Karpas-422 (cell line): ENCODE measurements at regions not wholly inside any gene's neighbourhood (a gene's known extent, or its start where the extent isn't known, plus 50 kb on each side); places are given as distances from the start of the nearest gene placed in this dataset.

ENCODE experiments used
- DNase-seq: peaks from one replicate; pipeline ENCODE4 v3.0.0-alpha.2; 2015
- H2AFZ ChIP-seq: fragments of 200-600 bp; sonication (generic); 2 replicates; pipeline ENCODE4 v1.6.1; 2014; ENCODE audit warnings: antibody characterized with exemption, low read length, mixed read lengths
- H3K27ac ChIP-seq: fragments of 200-600 bp; sonication (generic); 2 replicates; pipeline ENCODE4 v1.5.1; 2014; ENCODE audit warnings: mild to moderate bottlenecking, low read length, moderate library complexity
- H3K27me3 ChIP-seq: fragments of 200-600 bp; sonication (generic); 2 replicates; pipeline ENCODE4 v1.6.1; 2014; ENCODE audit warnings: low read length, mixed read lengths
- H3K36me3 ChIP-seq: fragments of 200-600 bp; sonication (generic); 2 replicates; pipeline ENCODE4 v1.6.1; 2014; ENCODE audit warnings: low read length, mixed read lengths; ENCODE audit not compliant: insufficient read depth
- H3K4me1 ChIP-seq: fragments of 200-600 bp; sonication (generic); 2 replicates; pipeline ENCODE4 v1.6.1; 2014; ENCODE audit warnings: mild to moderate bottlenecking, low read length, mixed read lengths
- H3K4me2 ChIP-seq: fragments of 200-600 bp; sonication (generic); 2 replicates; pipeline ENCODE4 v1.6.1; 2014; ENCODE audit warnings: low read length, low read depth, mild to moderate bottlenecking; ENCODE audit not compliant: poor library complexity, severe bottlenecking
- H3K4me3 ChIP-seq: fragments of 200-600 bp; sonication (generic); 2 replicates; pipeline ENCODE4 v1.5.1; 2014; ENCODE audit warnings: mild to moderate bottlenecking, antibody characterized with exemption, low read length, mixed read lengths
- H3K79me2 ChIP-seq: fragments of 200-600 bp; sonication (generic); 2 replicates; pipeline ENCODE4 v1.6.1; 2014; ENCODE audit warnings: mild to moderate bottlenecking, low read length, mixed read lengths
- H3K9ac ChIP-seq: fragments of 200-600 bp; sonication (generic); 2 replicates; pipeline ENCODE4 v1.6.0; 2014; ENCODE audit warnings: low read length
- H3K9me2 ChIP-seq: fragments of 200-600 bp; sonication (generic), shearing (Covaris generic); replicated peaks from 2 replicates; pipeline ENCODE4 v1.6.0; 2014; ENCODE audit warnings: mild to moderate bottlenecking, low read length, moderate library complexity; ENCODE audit not compliant: insufficient read depth
- H3K9me3 ChIP-seq: fragments of 300-700, 200-600 bp; sonication (generic); 2 replicates; pipeline ENCODE4 v1.6.1; 2014; ENCODE audit warnings: low read length, mixed read lengths
- H4K20me1 ChIP-seq: fragments of 200-600 bp; sonication (generic); 2 replicates; pipeline ENCODE4 v1.6.1; 2014; ENCODE audit warnings: mild to moderate bottlenecking, antibody characterized with exemption, low read length, low read depth; ENCODE audit not compliant: insufficient read depth

DNA sequence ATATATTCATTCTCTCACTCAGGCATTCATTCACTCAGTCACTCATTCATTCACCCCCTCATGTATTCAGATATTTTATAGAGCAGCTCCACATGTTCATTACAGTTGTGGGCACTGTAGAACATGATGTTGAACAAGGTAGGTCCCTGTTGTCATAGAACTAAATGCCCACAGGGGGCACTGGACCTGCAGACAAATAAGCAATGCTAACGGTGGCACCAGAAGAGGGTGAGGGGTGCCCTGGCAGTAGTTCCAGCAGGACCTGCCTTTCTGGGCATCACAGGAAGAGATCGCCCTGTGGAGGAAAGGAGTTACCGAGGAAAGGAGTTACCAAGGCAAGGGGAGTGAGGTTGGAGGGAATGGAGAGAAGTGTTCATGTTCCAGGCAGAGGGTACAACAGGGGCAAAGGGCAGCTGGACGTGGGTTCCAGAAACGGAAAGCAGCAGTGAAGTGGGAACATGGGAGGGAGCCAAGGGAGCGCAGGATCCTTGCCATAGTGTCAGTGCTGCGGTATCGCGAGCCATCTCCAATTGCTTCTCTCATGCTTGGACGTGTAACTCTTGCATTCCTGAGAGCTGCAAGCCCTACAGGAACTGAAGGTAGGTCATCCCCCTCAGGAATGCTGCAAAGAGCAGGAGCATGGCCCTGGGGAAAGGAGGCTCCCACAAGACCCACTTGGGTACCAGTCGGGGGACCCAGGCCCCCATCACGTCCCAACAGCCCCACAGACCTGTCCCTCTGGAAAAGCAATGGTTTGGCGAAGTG, 128.2 kb downstream of the EDN3 start:
- no peaks in the 10 kb centered on the region; the same call in 1 of the 2 replicates for H3K9me3 ChIP-seq
- H3K36me3 ChIP-seq: no peaks in the 10 kb centered on the region
- H3K9ac ChIP-seq: no peak overlapping the region
- peaks cover 3% of the 10 kb centered on the region; the same call in 1 of the 2 replicates for H3K4me1 ChIP-seq
- no peaks in the 10 kb centered on the region; the same call in 1 of the 2 replicates for H3K27me3 ChIP-seq
- no peaks in the 10 kb centered on the region for H4K20me1 ChIP-seq
- no peak overlapping the region for H3K4me2 ChIP-seq
- no peak overlapping the region for H2AFZ ChIP-seq
- H3K4me3 ChIP-seq: no peak overlapping the region
- DNase-seq: peak; percentile 61
- H3K79me2 ChIP-seq: no peaks in the 10 kb centered on the region
- H3K9me2 ChIP-seq: no peaks in the 10 kb centered on the region
- no peak overlapping the region for H3K27ac ChIP-seq

DNA sequence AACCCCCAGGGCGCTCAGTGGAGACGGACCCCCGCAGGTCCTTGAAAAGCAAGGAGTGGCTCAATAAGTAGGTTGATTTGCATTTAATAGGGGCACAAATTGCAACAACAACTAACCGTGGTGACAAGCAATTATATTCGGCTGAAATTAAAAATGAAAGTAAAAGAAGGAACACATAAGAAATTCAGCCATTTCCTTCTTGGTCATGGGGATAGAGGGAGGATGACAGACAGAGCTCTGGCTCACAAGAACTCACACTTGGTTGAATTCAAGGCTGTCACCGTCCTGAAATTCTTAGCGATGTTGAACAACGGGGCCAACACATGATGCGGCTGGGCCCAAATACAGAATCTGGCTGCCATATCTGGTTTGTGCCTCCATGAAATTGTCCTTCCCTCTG, 129.0 kb downstream of the EDN3 start:
- Histone ChIP-seq H3K9me3 (no peaks in the 10 kb centered on the region; the same call in 1 of the 2 replicates), H2AFZ (0 out of 2 replicates have a peak overlapping the region, but pooled peaks have one; percentile 20), H4K20me1 (no peaks in the 10 kb centered on the region), H3K9me2 (no peaks in the 10 kb centered on the region), H3K27ac (no peak overlapping the region), H3K36me3 (no peaks in the 10 kb centered on the region), H3K4me3 (peak overlapping the region; percentile 46; the same call in 1 of the 2 replicates), H3K79me2 (no peaks in the 10 kb centered on the region), H3K4me2 (peak overlapping the region; percentile 49), H3K27me3 (no peaks in the 10 kb centered on the region; the same call in 1 of the 2 replicates), H3K9ac (no peak overlapping the region), H3K4me1 (peaks cover 3% of the 10 kb centered on the region; the same call in 1 of the 2 replicates)
- no peak for DNase-seq

DNA sequence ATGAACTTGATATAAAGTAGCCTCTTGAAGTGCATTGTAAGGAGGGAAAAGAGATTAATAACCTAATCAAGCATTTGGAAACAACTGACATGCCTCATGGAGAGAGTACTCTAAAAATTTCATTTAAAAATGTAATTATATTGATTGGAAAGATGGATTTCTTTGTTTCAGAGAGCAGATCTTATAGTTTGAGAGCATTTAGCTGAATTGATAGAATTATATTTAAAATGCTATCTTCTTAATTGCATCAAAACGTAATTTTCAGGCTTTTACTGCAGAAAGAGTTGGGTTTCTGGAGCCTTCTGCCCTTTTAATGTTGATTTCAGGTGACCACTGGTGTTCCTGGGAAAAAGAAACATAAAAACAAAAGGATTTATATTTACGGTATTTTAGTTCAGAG, 130.6 kb downstream of the EDN3 start:
- no peaks in the 10 kb centered on the region for H4K20me1 ChIP-seq
- no peaks in the 10 kb centered on the region for H3K36me3 ChIP-seq
- no peak overlapping the region for H3K9ac ChIP-seq
- H3K9me3 ChIP-seq: no peaks in the 10 kb centered on the region; the same call in 1 of the 2 replicates
- DNase-seq: no peak
- H2AFZ ChIP-seq: no peak overlapping the region
- no peak overlapping the region for H3K4me2 ChIP-seq
- no peak overlapping the region for H3K27ac ChIP-seq
- H3K79me2 ChIP-seq: no peaks in the 10 kb centered on the region
- no peaks in the 10 kb centered on the region for H3K9me2 ChIP-seq
- peaks cover 3% of the 10 kb centered on the region; the same call in 1 of the 2 replicates for H3K4me1 ChIP-seq
- H3K27me3 ChIP-seq: no peaks in the 10 kb centered on the region; the same call in 1 of the 2 replicates
- no peak overlapping the region for H3K4me3 ChIP-seq

GRCh38 chr20:59434960-59435359, 134.5 kb downstream of the EDN3 start:
- Histone ChIP-seq H3K9me3 (no peaks in the 10 kb centered on the region), H3K36me3 (no peaks in the 10 kb centered on the region)

DNA sequence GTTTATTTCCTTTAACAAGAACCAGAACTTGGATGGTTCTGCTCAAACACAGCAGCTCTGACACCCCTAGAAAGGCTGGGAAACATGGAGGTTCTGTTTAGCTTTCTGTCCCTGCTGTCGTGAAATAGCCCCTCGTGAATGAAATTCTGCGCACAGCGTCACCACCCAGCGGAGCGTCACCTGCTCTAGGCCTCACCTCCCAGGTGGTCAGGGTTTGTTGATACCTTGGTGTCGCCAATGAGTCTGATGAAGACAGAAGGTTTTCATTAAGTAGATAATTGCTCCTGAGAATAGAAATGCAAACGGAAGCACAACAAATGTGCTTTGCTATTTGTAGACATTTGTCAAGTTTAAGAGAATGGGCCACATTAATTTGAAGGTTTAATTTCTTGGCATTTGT, 135.1 kb downstream of the EDN3 start:
- Histone ChIP-seq H3K9me2 (no peaks in the 10 kb centered on the region), H3K4me3 (no peak overlapping the region), H3K9ac (no peak overlapping the region), H3K27ac (no peak overlapping the region), H3K4me1 (no peaks in the 10 kb centered on the region), H3K79me2 (no peaks in the 10 kb centered on the region), H3K4me2 (no peak overlapping the region), H4K20me1 (no peaks in the 10 kb centered on the region), H3K9me3 (no peaks in the 10 kb centered on the region), H3K27me3 (no peaks in the 10 kb centered on the region), H2AFZ (no peak overlapping the region), H3K36me3 (no peaks in the 10 kb centered on the region)
- DNase-seq: no peak

More at GRCh38 chr20:59434960-59435359, 134.5 kb downstream of the EDN3 start:
- H3K9me2 ChIP-seq: no peaks in the 10 kb centered on the region
- H3K4me1 ChIP-seq: no peaks in the 10 kb centered on the region
- H3K4me3 ChIP-seq: no peak overlapping the region
- no peak for DNase-seq
- no peak overlapping the region for H3K9ac ChIP-seq
- no peaks in the 10 kb centered on the region for H4K20me1 ChIP-seq
- H2AFZ ChIP-seq: no peak overlapping the region
- no peak overlapping the region for H3K27ac ChIP-seq
- H3K79me2 ChIP-seq: no peaks in the 10 kb centered on the region
- H3K27me3 ChIP-seq: no peaks in the 10 kb centered on the region
- no peak overlapping the region for H3K4me2 ChIP-seq

DNA sequence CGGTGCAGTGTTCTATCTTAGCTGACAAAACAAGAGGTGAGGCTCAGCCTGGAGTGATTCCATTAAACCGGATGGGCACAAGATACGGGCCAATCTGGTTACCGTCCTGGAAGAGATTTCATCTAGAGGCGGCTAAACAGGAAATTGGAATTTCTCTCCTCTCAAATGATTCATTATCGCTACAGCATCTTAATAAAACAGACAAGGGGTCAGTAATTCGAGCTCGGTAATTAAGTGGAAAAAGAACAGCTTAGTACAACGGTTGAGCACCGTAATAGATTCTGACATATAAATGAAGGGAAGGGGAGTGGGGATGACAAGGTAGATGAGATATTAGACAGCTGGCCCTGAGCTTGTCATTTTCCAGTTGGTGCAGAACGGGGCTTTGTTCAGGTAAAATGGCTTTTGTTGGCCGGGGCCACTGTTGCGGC, 137.2 kb downstream of the EDN3 start:
- H4K20me1 ChIP-seq: no peaks in the 10 kb centered on the region
- no peaks in the 10 kb centered on the region for H3K79me2 ChIP-seq
- no peaks in the 10 kb centered on the region for H3K36me3 ChIP-seq
- no peak for DNase-seq
- no peak overlapping the region for H3K27ac ChIP-seq
- H3K27me3 ChIP-seq: 0 out of 2 replicates have a peak, but pooled peaks cover 2% of the 10 kb centered on the region
- H3K4me1 ChIP-seq: no peaks in the 10 kb centered on the region
- H3K4me2 ChIP-seq: no peak overlapping the region
- no peaks in the 10 kb centered on the region for H3K9me3 ChIP-seq
- H3K4me3 ChIP-seq: no peak overlapping the region
- no peaks in the 10 kb centered on the region for H3K9me2 ChIP-seq
- H3K9ac ChIP-seq: no peak overlapping the region
- H2AFZ ChIP-seq: no peak overlapping the region

DNA sequence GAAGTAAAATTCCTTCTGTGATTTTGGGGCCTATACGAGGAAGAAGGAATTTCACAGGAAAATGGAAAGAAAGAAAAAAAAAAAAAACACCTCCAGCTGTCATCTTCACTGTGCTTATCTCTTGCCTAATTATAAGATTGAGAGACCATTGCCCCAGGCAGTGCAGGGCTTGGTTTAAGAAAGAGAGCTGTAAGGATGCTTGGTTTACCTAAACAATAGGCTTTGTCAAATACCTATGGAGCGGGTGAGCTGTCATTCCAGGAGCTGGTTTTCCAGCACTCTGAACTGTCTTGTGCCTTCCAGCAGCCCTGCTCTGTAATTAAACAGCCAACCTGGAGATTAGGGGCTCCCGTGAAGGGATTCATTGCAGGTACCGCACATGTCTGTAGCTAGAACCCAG, 137.8 kb downstream of the EDN3 start:
- H3K4me3 ChIP-seq: no peak overlapping the region
- no peaks in the 10 kb centered on the region for H3K79me2 ChIP-seq
- no peak overlapping the region for H3K9ac ChIP-seq
- no peaks in the 10 kb centered on the region for H3K4me1 ChIP-seq
- 0 out of 2 replicates have a peak, but pooled peaks cover 2% of the 10 kb centered on the region for H3K27me3 ChIP-seq
- no peaks in the 10 kb centered on the region for H4K20me1 ChIP-seq
- H3K4me2 ChIP-seq: no peak overlapping the region
- no peak for DNase-seq
- H3K36me3 ChIP-seq: no peaks in the 10 kb centered on the region
- H2AFZ ChIP-seq: no peak overlapping the region
- H3K9me3 ChIP-seq: no peaks in the 10 kb centered on the region
- no peak overlapping the region for H3K27ac ChIP-seq
- no peaks in the 10 kb centered on the region for H3K9me2 ChIP-seq

GRCh38 chr20:59439243-59439642, 138.8 kb downstream of the EDN3 start:
- H3K27me3 ChIP-seq: 0 out of 2 replicates have a peak, but pooled peaks cover 2% of the 10 kb centered on the region
- H3K9ac ChIP-seq: no peak overlapping the region
- H3K9me3 ChIP-seq: no peaks in the 10 kb centered on the region
- peak; percentile 54 for DNase-seq
- no peaks in the 10 kb centered on the region for H3K9me2 ChIP-seq
- no peaks in the 10 kb centered on the region for H3K4me1 ChIP-seq
- no peak overlapping the region for H3K27ac ChIP-seq
- H2AFZ ChIP-seq: no peak overlapping the region
- H3K4me3 ChIP-seq: no peak overlapping the region
- H3K79me2 ChIP-seq: no peaks in the 10 kb centered on the region
- no peaks in the 10 kb centered on the region for H4K20me1 ChIP-seq
- H3K36me3 ChIP-seq: no peaks in the 10 kb centered on the region
- no peak overlapping the region for H3K4me2 ChIP-seq
